Body of pancreas (tissue), 4 donors: ENCODE measurements at regions not wholly inside any gene's neighbourhood (a gene's known extent, or its start where the extent isn't known, plus 50 kb on each side); places are given as distances from the start of the nearest gene placed in this dataset.

Experiments
- POLR2A ChIP-seq, 3 donors: fragments of 450-650 bp; IDR thresholded peaks; one replicate each; pipeline ENCODE4 v1.6.1; 2016; ENCODE audit warnings: antibody characterized with exemption in 3 of 3, mild to moderate bottlenecking in 2 of 3
- TF ChIP-seq, protein P1 (sequence below), 7 experiments: fragments of 450-650 bp in 4 of 7; fragments of 200-600 bp in 3 of 7; sonication (generic) in 3 of 7; IDR thresholded peaks; one replicate each; pipeline ENCODE4 v1.5.1; 2016 to 2019; ENCODE audit warnings: antibody characterized with exemption in 7 of 7

DNA sequence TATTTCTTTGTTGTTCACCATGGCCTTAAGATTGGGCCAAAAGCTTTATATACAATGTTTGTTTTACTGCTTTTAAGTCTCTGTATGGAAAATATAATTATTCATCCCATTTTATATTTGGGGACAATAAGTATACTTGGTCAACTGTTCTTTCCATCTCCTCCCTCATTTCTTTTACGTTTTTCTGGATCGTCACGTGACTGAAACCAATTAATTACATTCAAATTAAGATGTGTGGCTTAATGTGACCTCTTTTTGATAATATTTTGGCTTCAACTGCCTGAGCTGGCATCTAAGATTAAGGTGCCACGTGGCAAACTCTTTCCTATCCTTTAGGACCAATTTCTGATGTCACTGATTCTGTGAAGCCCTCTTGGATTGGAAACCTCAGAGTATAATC lies 250.1 kb upstream of the SGCD start:
- no peak for TF ChIP-seq POLR2A (IDR thresholded peaks at IDR 0.05)
- TF ChIP-seq, protein P1, sequence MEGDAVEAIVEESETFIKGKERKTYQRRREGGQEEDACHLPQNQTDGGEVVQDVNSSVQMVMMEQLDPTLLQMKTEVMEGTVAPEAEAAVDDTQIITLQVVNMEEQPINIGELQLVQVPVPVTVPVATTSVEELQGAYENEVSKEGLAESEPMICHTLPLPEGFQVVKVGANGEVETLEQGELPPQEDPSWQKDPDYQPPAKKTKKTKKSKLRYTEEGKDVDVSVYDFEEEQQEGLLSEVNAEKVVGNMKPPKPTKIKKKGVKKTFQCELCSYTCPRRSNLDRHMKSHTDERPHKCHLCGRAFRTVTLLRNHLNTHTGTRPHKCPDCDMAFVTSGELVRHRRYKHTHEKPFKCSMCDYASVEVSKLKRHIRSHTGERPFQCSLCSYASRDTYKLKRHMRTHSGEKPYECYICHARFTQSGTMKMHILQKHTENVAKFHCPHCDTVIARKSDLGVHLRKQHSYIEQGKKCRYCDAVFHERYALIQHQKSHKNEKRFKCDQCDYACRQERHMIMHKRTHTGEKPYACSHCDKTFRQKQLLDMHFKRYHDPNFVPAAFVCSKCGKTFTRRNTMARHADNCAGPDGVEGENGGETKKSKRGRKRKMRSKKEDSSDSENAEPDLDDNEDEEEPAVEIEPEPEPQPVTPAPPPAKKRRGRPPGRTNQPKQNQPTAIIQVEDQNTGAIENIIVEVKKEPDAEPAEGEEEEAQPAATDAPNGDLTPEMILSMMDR (IDR thresholded peaks at IDR 0.05) = no peak
